HPDE6-E6E7 (cell line): ENCODE measurements at regions not wholly inside any gene's neighbourhood (a gene's known extent, or its start where the extent isn't known, plus 50 kb on each side); places are given as distances from the start of the nearest gene placed in this dataset.

Experiments
- DNase-seq: peaks from one replicate; pipeline ENCODE4 v3.0.0; 2011; ENCODE audit warnings: missing footprints; ENCODE audit errors: extremely low spot score

- no peak for DNase-seq
Observed at GRCh38 chr2:139836769-139837168, 1056.6 kb upstream of the NXPH2 start.

GRCh38 chr2:139835101-139835500, 1054.9 kb upstream of the NXPH2 start:
- no peak for DNase-seq

GRCh38 chr2:139828011-139828410, 1047.8 kb upstream of the NXPH2 start:
- no peak for DNase-seq

GRCh38 chr2:139825726-139826125, 1045.5 kb upstream of the NXPH2 start:
- DNase-seq: peak; percentile 2

- DNase-seq: no peak
Observed at GRCh38 chr2:139819273-139819796, 1039.1 kb upstream of the NXPH2 start.

GRCh38 chr2:139814458-139814857, 1034.3 kb upstream of the NXPH2 start:
- DNase-seq: no peak

- no peak for DNase-seq
Observed at GRCh38 chr2:139813340-139813739, 1033.2 kb upstream of the NXPH2 start.

GRCh38 chr2:139805441-139805840, 1025.3 kb upstream of the NXPH2 start:
- DNase-seq: no peak

- no peak for DNase-seq
Observed at GRCh38 chr2:139798391-139798790, 1018.2 kb upstream of the NXPH2 start.

- peak; percentile 22 for DNase-seq
Observed at GRCh38 chr2:139790807-139791752, 1010.9 kb upstream of the NXPH2 start.

- DNase-seq: no peak
Observed at GRCh38 chr2:139790136-139790535, 1009.9 kb upstream of the NXPH2 start.

- DNase-seq: no peak
Observed at GRCh38 chr2:139778732-139779131, 998.5 kb upstream of the NXPH2 start.

GRCh38 chr2:139773720-139774277, 993.6 kb upstream of the NXPH2 start:
- no peak for DNase-seq

- no peak for DNase-seq
Observed at GRCh38 chr2:139769633-139770032, 989.4 kb upstream of the NXPH2 start.

- no peak for DNase-seq
Observed at GRCh38 chr2:139763705-139764104, 983.5 kb upstream of the NXPH2 start.

GRCh38 chr2:139759000-139759505, 978.9 kb upstream of the NXPH2 start:
- no peak for DNase-seq

- DNase-seq: no peak
Observed at GRCh38 chr2:139746901-139747300, 966.7 kb upstream of the NXPH2 start.

- no peak for DNase-seq
Observed at GRCh38 chr2:139744273-139744672, 964.1 kb upstream of the NXPH2 start.

GRCh38 chr2:139742216-139743172, 962.3 kb upstream of the NXPH2 start:
- no peak for DNase-seq

GRCh38 chr2:139737659-139738058, 957.5 kb upstream of the NXPH2 start:
- no peak for DNase-seq

- no peak for DNase-seq
Observed at GRCh38 chr2:139730197-139730596, 950.0 kb upstream of the NXPH2 start.
